HG02610 (cell line): ENCODE measurements at regions not wholly inside any gene's neighbourhood (a gene's known extent, or its start where the extent isn't known, plus 50 kb on each side); places are given as distances from the start of the nearest gene placed in this dataset.
"Not testable (repeated sequence)": the region's sequence is repeated elsewhere in the genome, so short reads cannot be mapped to it uniquely, and the experiment has no call there.

Experiments used
- ATAC-seq: cut with Tn5 transposase; IDR thresholded peaks from one replicate; pipeline ENCODE4 v1.9.1; 2021; ENCODE audit warnings: mild to moderate bottlenecking, moderate library complexity; ENCODE audit not compliant: unreplicated experiment

DNA sequence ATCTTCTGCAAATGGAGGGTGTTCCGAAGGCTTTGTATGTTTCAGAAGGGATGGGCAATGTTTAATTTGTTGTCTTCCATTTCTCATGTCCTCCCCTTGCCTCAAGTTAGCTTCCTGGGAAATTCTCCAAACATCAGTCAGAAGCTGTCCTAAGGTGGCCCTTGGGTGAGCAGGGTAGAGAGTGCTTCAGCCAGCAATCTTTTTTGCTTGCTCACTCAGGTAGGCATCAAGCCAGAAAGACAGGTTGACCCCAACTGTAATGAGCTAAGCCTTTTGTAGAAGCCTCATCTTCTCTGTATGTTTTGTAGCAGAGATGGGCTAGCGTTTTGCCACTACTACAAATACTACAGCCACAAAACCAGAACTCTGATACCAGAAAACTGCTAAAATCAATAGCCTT is 321.5 kb upstream of the FAM78B start:
- ATAC-seq = no peak

DNA sequence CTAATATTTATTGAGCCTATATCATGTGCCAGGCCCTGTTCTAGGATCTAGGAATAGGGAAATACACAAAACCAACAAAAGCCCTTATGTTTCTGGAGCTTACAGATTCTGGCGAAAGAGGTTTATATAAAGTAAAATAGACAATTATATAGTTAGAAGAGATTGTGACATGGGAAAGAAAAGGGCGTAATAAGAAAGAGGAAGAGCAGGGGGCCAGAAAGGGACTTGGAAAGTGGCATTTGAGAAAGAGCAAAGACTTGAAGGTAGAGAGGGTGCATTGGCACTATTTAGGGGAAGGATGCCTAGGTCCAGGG is 322.5 kb upstream of the FAM78B start:
- ATAC-seq = no peak

DNA sequence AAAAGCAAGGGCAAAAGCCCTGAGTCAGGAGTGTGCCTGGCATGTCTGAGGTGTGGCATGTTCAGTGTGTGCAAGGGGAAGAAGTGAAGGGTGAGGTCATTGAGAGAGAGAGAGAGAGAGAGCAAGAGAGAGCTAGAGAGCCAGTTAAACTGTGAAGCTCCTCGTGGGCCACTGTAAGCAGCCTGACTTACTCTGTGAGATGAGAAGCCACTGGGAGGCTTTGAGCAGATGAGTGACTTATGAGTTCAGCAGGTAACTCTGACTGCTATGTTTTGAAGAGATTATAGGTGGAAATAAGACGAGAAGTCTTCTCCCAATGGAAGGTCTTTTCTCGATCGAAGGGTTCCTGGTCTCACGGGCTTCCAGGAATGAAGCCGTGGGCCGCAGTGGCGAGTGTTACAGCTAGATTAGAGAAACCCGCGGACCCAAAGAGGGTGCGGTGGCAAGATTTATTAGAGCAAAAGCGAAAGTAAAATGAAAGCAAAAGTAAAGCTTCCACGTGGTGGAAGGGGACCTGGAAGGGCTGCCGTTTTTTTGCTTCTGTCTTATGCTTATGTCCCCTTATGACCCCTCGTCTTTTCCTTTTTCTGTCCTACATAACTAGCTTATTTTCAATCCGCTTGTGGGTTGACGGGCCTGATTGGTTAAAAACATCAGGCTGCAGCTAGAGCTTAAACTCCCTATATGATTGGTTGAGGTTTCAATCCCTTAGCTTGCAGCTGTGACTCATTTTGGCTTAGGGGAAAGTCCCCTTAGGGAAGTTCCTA is 323.1 kb upstream of the FAM78B start:
- ATAC-seq = peak; percentile 79

DNA sequence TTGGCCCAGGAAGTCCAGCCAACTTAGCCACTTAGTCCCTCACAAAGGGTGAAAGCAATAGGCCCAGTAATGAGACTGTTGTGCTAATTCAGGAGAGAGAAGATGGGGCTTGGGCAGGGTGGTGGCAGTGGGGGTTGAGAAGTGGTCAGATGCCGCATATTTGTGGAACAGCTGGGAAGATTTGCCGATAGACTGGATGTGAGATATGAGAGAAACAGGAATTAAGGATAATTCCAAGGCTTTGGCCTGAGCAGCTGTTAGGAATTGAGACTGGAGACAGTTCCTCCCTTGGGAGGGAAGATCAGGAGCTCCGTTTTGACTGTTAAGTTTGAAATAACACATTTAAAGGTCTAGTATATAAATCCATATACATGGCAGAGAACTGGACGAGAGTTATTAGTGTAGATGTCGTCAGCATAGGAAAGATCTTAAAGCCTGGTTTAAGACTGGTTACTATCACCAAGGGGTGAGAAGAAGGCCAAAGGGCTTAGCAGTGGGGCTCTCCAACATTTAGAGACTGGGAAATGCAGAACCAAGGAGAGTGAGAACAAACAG is 323.7 kb upstream of the FAM78B start:
- no peak for ATAC-seq

DNA sequence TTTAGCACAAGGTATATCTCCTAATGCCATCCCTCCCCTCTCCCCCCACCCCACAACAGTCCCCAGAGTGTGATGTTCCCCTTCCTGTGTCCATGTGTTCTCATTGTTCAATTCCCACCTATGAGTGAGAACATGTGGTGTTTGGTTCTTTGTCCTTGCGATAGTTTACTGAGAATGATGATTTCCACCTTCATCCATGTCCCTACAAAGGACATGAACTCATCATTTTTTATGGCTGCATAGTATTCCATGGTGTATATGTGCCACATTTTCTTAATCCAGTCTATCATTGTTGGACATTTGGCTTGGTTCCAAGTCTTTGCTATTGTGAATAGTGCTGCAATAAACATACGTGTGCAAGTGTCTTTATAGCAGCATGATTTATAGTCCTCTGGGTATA is 327.0 kb upstream of the FAM78B start:
- ATAC-seq = not testable (repeated sequence)

DNA sequence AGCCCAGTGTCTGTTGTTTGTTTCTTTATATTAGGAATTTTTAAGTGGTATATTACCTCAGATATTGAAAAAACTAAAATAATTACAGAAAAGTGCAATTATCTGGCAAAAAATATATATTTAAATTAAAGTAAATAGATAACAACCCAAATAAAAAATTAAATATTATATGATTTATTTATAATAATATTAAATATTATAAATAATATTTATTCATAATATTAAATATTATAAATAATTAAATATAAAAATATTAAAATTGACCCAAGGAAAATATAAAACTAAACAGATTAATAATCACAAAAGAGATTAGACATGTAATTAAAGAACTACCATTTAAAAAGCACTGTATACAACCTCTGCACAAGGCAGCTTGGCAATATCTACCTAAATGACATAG is 331.9 kb upstream of the POGK start:
- no peak for ATAC-seq

DNA sequence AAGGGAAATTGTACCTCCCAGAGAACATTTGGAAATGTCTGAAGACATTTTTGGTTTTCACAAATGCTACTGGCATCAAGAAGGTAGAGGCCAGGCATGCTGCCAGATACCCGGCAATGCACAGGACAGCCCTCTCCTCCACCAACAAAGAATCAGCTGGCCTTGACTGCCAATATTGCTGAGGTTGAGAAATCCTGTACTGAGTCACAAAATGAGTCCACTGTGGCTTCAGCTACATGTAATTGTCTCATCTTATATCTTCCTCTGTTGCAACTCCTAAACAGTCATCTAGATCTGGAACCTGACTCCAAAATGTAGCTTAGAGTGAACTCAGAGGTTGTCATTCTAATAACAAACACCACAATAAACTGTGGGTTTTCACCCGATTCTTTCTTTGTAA is 327.5 kb upstream of the POGK start:
- no peak for ATAC-seq

DNA sequence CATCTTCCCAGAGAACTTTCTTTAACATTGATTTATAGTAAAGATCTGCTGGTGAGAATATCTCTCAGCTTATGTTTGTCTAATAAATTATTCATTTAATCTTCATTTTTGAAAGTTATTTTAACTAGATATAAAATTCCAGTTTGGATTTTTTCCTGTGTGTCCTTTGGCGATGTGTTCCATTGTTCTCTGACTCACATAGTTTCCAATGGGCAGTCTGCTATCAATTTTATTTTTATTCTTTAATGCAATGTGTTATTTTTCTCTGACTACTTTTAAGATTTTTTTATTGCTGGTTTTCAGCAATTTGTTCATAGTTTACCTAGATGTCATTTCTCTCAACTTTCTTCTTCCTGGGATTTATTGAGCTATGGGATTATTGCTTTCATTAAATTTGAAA is 325.2 kb upstream of the POGK start:
- no peak for ATAC-seq

DNA sequence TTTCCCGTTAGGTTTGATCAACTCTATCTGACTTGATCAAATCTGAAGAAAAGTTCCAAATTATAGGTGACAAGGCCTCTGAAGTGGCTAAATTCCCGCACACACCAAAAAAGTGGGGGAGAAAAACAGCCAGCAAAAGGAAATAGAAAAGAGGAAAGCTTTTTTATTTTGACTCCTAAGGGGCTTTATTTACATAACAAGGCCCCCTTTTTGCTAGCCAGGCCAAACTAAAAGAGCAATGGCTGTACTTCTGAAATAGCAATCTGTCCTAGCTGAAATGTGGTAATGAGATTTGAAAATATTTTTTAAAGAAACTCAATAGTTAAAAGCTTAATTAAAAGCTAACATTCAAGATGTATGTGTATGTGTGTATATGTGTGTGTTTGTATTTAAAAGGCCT is 311.5 kb upstream of the POGK start:
- ATAC-seq = no peak

DNA sequence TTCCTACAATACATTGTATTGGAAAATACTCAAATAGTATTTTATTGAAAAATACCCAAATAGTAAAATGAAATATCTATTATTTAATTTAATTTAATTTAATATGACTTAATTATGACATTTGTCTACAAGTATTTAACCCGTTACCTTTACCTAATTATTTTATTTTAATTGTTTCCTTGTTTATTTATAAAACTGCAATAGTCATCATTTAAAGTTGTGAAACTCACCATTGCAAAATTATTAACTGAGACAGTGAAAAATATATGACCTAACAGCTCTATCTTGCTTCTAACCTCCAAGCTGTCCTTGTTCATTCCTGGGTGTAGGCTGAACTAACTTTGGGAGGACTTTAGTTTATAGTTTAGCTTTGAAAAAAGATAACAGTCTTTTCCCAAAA is 300.6 kb upstream of the POGK start:
- no peak for ATAC-seq

DNA sequence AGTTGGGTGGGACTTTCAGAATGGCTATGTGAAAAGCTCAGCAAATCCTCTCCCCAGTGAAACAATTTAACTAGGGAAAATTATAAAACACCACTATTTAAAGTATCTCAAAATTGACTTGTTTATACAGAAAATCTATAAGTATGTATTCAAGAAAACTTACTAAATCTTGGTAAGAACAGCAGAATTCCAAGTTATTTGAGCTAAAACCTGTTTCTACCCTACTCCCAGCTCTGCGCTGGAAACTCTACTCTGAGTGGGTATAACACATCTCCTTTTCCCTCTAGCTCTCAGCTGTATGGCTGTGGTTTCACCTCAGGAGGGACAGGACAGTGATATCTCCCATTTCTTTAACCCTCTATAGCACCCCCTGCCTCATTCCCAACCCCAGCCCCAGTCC is 295.2 kb upstream of the POGK start:
- no peak for ATAC-seq

DNA sequence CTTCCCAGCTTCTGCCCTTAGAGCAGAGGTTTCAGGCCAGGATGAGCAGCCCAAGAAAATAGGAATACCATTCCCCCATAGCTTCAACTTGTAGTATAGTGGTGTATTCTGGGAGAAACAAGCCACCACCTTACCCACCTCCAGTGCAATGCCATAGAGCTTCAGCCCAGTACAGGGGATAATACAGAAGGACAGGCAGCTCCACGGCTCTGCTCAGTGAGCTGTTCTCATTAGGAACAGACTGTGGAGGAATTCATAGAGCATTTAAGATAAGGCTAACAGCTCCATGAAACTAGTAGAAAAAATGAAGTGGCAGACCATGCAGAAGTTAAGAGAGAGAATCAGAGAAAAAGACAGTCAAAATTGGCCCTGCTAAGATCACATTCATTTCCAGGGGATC is 294.7 kb upstream of the POGK start:
- ATAC-seq = no peak

DNA sequence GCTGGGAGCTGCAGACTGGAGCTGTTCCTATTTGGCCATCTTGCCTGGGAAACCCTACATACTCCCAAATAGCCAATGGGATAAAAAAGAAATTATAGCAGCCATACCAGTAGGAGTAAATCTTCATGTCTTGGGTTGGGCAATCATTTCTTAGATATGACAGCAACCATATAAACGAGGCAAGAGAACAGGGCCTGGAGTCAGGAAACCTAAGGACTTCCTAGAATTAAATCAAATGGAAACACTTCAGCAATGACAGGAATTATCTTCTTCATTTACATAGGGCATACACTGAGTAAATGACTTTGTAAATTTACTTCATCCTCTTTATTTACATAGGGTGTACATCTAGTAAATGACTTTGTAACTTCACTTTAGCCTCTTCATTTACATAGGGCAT is 286.6 kb upstream of the POGK start:
- no peak for ATAC-seq

DNA sequence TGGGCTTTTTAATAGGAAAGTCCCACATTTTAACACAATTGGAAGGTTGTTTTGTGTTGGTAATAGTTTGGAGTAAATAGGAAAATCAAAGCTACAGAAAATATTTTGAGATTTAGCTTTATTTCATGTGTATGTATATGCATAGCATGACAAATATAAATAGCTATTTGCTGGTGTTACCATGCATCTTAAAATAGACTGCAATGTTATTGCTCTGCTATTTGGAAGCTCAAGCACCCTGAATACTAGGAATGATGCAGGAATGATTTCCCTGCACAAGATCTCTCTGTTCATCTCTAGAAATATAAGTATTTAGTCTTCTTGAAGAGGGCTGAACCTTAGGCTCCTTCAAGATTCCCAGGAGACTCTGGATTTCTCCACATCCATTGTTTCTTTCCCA is 268.3 kb upstream of the POGK start:
- no peak for ATAC-seq

DNA sequence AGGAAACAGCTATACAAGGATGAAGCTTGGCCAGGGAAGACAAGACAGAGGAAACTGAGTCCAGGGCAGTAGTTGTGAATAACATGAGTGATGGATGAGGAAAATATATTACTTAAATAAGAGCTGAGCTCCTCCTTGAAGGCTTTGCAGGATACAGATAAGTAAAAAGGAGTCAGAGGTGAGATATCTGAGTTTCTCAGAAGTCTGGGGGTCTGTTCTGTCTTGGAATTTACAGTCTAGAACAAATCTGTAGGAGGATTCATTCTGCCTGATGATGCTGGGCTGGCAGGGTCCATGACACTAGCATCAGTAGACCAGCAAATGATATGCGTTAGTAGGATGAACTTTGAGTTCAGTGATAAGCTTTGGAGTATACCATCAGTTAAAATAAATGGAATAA is 266.1 kb upstream of the POGK start:
- no peak for ATAC-seq

DNA sequence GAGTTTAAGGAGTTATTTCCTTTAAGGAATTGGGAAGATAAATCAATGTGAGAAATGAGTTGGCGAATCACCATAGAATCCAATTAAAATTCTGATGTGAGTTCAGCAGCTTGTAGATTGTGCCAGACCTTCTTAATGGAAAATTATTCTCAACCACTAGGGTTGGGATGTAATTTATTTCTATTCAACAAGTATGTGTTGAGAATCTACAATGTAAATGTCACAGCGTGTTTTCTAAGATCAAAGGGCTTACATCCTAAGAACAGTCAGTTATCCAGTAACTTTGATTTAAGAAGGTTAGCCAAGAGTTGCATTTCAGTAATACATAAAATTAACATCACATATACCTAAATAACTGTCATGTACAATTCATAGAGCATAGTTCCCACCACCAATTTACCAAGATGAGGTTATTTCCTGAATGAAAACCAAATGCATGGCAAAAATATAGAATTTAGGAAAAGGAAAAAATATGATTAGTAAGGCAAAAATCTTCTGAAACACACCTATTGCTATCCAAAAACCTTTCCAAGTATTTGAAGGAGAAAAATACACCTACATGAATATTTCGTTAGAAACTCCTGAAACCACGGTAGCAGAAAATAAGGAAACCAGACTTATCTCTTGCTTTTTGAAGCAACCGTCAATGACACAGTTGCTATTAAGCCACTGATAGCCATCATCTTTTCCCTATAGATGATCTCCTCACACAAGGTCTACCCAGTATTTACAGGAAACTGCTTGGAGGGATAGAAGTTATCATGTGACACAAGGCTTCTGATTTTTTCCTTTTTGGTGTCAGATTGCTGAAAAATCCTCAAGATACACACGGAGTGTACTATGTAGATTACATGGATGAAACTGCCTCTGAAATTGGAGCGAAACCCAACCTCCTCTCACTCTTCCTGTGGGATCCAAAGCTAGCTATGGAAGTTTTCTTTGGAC is 259.4 kb upstream of the POGK start:
- ATAC-seq = no peak

DNA sequence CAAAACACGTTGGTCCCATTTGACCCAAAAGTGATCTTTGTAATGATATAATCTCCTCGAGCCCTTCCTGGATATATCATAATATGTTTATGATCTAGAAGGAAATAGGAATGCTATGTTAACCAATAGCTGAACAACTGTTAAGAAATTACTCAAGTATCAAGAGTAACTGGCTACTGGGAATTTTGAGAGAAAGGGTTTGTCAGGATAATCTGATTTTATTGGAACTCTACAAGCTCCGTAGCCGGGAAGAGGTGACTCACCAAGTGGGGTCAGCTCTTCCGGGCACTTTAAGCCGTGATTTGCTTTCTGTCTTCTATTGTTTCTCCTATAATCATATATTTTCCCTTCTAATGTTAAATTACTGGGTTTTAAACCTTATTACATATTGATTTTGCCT is 250.5 kb upstream of the POGK start:
- no peak for ATAC-seq

DNA sequence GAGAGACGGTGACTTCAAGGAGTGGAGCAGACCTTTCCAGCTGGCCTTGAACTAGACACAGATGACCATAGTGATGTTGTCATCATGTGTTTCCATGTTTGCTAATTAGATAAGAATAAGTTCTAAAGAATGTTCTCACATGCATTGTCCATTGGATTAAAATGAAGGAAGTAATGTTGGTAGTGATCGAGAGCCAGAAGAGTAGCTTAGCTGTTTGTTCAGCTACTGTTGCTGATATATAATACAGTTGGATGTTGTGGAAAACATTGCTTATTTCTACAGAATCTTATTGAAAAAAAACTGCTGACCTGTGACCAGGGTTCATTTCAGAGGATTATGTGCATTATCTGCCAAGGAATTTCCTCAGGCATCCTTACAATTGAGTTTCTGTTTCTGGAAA is 249.1 kb upstream of the POGK start:
- ATAC-seq = no peak

DNA sequence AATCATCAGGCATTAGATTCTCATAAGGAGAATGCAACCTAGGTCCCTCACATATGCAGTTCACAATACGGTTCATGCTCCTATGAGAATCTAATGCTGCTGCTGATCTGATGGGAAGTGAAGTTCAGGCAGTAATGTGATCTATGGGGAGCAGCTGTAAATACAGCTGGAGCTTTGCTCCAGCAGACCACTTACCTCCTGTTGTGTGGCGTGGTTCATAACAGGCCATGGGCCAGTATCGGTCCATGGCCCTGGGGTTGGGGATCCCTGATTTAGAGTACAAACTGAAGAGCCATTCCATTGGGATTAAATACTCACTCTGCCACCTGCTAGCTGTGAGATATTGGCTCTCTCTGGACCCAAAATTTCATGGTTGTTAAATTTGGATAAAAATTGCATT is 244.6 kb upstream of the POGK start:
- no peak for ATAC-seq

DNA sequence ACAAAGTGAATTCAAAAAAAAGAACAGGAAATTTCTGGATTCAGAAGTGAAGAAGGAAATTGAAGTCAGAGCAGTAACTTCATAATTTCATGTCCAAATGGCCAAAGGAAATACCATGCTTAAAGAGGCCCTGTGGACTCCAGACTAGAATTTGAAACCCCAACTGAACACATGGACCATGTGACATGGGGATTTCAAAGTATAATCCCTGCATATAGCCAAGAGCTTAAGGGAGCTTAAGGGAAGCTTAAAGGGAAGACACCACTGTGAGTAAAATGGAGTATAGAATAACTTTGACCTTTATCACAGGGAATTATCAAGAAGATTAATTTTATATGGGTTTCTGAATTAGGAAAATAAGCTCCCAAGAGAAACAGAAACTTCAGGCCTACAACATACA is 241.8 kb upstream of the POGK start:
- ATAC-seq = no peak

DNA sequence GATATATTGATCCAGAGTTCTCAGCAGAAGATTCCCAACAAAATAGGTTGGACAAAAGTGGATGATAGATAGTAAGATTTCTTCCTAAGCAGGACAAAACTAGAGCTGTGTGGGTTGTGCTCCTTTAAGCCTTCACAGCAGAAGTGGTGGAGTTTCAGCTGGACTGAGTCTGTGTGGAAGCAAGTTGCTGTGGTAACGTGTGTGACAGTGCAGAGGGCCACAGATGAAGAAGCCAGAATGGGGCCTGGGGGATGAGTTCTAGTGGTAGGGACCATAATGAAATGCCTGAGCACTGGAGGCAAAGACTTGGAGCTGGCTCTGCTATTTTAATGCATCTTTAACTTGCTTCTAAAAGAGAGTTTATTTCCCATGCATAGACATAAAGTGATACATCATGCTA is 238.7 kb upstream of the POGK start:
- no peak for ATAC-seq

DNA sequence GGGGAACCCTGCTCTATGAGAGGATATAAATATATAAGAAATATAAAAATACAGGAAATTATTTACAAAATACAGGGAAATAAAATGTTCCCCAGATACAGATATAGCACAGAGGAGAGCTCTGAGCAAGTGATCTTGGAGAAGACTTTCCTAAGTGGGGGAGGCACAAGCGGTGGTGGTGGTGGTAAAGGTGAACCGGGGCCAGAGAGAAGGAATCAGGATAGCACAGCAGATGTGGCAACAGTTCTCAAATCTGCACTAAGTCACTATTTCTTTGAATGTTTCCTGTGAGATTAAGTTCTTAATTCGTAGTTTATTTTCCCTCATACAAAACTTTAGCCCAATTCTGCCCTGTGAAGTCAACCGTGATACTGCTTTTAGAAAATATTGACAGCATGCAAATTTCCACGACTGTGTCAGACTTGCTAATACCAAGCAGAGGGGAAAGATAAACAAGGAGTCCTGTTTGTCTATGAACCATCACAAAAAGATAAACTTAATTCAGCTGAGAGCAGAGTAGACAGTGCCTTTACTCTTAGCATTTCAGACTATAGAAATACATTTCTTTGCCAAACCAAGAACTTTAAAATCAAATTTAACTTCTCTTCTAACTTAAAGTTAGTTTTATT is 237.5 kb upstream of the POGK start:
- ATAC-seq = no peak
